ENCODE measurements at regions not wholly inside any gene's neighbourhood (a gene's known extent, or its start where the extent isn't known, plus 50 kb on each side); places are given as distances from the start of the nearest gene placed in this dataset.

DNA sequence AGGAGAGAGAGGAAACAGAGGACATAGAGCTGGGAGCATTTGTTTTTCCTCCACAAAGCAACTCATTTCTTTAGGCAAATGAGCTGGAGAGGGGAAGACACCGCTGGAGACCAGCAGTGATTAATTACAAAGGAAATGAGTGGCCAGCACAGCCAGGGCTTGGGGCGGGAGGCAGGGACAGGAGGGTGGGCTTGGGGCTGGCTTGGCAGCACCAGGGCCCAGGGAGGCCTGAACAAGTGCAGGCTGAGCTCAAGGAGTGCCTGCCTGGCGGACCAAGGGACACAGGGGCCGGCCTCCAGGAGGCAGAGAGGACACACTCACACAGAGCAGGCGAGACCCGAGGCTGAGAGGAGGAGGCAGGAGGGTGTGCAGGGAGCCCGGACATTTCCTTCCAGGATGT, 149.0 kb upstream of the UNC5B start:
- TF ChIP-seq, protein P1, sequence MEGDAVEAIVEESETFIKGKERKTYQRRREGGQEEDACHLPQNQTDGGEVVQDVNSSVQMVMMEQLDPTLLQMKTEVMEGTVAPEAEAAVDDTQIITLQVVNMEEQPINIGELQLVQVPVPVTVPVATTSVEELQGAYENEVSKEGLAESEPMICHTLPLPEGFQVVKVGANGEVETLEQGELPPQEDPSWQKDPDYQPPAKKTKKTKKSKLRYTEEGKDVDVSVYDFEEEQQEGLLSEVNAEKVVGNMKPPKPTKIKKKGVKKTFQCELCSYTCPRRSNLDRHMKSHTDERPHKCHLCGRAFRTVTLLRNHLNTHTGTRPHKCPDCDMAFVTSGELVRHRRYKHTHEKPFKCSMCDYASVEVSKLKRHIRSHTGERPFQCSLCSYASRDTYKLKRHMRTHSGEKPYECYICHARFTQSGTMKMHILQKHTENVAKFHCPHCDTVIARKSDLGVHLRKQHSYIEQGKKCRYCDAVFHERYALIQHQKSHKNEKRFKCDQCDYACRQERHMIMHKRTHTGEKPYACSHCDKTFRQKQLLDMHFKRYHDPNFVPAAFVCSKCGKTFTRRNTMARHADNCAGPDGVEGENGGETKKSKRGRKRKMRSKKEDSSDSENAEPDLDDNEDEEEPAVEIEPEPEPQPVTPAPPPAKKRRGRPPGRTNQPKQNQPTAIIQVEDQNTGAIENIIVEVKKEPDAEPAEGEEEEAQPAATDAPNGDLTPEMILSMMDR (IDR thresholded peaks at IDR 0.05) = no peak

DNA sequence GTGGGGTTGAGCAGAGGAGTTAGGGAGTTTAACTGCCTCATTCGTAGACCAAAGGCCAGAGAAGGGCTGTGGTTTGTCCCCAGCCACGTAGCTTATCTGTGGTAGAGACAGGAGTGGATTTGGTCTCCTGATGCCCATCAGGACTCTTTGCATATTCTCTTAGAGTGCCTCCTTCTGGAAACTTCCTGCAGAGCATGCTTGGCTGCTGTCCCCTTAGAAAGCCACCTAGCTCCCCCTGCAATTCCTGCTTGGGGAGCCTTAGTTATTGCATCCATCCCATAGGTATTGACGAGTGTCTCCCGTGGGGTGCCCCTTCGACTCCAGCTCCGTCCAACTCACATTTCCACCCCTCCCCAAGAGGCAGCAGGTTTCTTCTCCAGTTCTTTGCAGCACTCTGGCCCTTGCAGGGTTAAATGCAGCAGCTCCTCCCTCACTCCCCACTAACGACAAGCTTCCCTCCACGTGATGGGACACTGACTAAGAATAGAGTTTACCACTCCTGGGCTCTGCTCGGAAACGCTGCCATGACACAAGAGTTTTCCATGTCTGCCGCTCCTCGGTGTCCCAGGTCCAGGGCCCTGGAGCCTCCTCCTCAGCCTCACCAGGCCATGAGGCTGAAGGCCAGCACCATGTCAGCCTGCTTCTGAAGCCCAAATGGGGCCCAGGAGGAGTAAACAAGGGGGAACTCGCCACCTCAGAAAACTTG, 147.8 kb upstream of the UNC5B start:
- TF ChIP-seq, protein P1 (IDR thresholded peaks at IDR 0.05) = peak; percentile 24; the same call in 1 of the 2 replicates

DNA sequence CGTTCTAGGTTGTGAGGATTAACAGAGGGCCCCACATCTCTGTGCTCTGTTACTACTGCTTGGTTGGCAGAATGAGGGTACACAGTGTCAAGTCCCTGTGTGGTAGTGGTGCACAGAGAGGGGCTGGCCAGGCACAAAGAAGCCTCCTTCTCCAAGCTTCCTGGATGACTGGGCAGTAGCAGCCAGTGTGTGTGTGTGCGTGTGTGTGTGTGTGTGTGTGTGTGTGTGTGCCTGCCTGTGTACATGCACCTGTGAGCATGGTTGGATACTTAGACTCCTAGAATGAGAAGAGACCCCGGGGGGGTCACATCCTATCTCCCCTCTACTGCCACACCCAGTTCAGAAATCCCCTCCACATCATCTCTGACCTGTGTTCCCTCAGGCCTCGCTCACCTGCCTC, 146.7 kb upstream of the UNC5B start:
- TF ChIP-seq, protein P1 (IDR thresholded peaks at IDR 0.05) = no peak

DNA sequence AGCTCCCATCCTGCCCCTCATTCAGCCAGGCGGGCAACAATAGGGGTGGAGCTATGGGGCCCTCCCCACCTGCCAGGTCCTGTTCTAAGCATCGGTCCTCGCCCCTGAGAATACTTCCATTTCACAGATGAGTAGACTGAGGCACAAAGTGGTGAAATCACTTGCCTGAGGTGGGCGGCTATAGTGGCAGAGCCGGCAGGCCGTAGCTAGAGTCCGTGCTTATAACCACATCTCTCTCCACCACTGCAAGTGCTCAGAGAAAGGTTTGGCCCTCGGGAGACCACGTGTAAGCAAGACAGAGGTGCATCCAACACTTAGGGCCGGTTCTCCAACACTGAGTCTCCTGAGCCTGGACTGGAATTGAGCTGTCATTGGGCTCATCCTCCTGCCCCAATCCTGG, 145.8 kb upstream of the UNC5B start:
- TF ChIP-seq, protein P1 (IDR thresholded peaks at IDR 0.05) = no peak

DNA sequence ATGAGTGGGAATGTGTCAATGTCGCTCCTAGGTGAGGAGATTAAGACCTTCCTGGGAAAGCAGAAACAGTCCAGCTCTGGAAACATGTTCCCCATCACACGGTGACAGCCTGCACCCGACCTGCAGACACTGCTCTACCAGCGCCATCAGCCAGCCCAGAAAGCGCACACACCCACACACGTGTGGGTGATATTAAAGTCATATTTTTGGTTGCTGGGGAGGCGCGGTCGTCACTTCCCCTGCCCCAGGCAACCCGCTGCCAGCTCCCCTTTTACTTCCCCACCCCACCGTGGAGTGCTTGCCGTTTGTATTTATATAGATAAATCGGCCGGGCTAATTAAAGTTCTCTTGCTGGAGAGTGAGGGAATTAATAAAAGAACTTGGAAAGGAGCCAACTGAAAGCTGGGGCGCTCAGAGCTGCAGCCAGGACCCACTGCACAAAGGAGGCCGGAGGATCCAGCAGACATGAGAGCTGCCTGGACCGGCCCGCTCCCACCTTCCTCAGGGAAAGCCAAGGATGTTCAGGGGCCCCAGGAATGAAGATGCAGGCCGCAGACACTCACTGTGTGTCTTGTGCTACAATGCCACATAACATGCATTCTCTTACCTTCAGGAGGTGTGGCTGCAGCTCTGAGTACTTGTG, 145.2 kb upstream of the UNC5B start:
- TF ChIP-seq, protein P1 (IDR thresholded peaks at IDR 0.05) = no peak

DNA sequence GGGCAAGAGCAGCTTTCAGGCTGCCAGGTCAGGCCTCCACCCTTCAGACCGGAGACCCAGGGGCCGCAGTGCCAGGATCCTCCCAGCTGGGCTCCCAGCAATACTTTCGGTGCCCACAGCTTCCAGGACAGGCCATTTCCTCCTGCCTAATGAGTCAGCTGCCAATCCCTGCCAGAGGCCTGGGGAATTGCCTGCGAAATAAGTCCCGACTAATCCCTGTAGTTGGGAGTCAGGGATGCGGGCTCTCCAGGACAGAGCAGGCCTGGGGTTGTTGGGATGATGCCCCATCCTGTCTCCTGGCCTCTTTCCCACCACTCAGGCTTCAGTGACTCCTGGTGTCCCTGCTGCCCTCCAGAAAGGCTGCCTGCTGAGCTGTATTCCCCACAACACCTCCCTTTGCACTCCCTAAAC, 143.5 kb upstream of the UNC5B start:
- TF ChIP-seq, protein P1 (IDR thresholded peaks at IDR 0.05) = no peak

DNA sequence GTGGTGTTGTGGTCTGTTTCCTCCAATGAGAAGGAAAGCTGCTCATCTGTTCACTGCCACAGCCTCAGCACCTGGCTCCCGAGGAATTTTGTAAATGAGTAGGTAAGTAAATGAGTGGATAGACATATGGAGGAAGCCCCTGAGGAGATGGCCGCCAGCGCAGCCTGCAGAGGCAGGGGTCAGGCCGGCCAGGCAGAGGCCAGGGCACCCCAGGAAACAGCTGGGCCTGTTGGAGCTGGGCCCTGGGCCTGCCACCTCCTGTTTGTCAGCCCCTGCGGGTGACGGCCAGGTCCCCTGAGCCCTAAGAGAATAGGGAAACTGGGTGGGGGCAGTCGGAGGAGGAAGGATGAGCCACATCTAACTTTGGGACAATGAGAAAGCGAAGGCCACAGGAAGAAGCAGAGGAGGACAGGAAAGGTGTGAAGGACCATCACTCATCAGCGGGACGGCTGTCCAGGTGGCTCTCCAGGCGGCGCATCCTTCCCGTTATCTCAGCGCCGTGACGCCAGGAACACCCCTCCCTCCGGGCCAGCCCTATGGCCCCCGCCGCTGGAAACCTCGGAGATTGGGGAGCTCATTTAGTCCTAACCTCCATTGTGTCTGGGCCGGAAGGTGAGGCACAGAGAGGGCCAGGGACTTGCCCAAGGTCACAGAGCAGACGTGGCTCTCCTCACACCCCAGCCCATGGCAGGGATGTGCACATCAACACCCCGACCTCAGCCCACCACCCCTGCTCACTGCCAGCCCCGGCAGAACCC, 142.3 kb upstream of the UNC5B start:
- TF ChIP-seq, protein P1 (IDR thresholded peaks at IDR 0.05) = no peak
